ENCODE measurements at regions not wholly inside any gene's neighbourhood (a gene's known extent, or its start where the extent isn't known, plus 50 kb on each side); places are given as distances from the start of the nearest gene placed in this dataset.

DNA sequence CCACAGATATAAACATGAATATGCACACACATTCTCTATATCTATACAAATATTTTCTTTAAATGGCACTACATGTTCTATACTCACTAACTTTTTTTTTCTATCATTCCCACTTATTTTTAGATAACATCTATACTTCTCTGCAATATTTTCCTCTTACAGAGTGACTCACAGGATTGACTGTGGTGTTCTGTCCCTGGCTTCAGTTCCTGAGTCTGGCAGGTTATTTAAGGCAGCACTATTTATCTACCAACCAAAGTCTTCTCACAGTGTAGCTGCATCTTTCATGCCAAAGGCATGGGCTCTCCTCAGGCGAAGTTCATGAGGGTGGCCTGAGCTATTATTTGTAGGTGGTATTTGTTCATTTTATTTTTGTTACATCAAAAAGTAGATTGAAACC lies 409.0 kb downstream of the PRR16 start:
- TF ChIP-seq, protein P1, sequence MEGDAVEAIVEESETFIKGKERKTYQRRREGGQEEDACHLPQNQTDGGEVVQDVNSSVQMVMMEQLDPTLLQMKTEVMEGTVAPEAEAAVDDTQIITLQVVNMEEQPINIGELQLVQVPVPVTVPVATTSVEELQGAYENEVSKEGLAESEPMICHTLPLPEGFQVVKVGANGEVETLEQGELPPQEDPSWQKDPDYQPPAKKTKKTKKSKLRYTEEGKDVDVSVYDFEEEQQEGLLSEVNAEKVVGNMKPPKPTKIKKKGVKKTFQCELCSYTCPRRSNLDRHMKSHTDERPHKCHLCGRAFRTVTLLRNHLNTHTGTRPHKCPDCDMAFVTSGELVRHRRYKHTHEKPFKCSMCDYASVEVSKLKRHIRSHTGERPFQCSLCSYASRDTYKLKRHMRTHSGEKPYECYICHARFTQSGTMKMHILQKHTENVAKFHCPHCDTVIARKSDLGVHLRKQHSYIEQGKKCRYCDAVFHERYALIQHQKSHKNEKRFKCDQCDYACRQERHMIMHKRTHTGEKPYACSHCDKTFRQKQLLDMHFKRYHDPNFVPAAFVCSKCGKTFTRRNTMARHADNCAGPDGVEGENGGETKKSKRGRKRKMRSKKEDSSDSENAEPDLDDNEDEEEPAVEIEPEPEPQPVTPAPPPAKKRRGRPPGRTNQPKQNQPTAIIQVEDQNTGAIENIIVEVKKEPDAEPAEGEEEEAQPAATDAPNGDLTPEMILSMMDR (IDR thresholded peaks at IDR 0.05) = no peak
- TF ChIP-seq POLR2A (IDR thresholded peaks at IDR 0.05) = no peak

Measured in testis (tissue), 2 donors.